ENCODE measurements at regions not wholly inside any gene's neighbourhood (a gene's known extent, or its start where the extent isn't known, plus 50 kb on each side); places are given as distances from the start of the nearest gene placed in this dataset.
A peak's percentile ranks its signal among the peaks of the same experiment; 100 is the strongest.
"Not testable (repeated sequence)": the region's sequence is repeated elsewhere in the genome, so short reads cannot be mapped to it uniquely, and the experiment has no call there.

DNA sequence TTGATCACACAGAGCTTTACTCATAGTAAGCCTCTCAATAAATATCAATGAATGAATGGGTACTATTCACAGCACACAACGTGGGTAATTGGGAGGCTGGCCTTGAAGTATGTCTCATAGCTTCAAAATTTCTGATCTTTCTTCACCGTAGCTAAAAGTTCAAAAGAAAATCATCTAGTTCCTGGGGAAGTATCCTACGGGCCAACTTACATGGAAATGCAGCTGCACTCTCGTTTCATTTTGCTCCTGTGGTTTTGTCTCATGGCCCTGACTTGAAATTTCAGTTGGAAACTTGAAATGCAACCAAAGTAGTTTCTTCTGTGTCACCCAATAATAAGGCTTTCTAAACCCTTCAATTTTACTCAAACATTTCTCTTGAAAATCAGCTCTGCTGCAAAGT lies 76.1 kb upstream of the CNIH3 start:
- DNase-seq: no peak

DNA sequence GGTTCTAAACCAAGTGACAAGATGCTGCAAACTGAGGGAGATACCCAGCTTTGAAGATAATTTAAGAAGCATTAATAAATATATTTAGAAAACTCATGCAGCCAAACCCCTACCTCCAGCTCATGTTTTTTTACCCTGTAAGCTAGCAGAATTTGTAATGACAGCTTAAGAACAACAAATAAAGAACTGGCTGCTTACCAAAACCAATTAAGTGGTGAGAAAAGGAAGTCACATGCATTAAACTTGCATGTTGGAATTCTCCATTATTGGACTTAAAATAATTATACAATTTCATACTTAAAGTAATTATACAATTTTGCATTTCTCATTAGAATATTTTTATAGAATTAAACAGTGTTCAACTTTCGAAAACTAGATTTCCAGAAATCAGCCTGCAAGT lies 75.6 kb upstream of the CNIH3 start:
- no peak for DNase-seq

DNA sequence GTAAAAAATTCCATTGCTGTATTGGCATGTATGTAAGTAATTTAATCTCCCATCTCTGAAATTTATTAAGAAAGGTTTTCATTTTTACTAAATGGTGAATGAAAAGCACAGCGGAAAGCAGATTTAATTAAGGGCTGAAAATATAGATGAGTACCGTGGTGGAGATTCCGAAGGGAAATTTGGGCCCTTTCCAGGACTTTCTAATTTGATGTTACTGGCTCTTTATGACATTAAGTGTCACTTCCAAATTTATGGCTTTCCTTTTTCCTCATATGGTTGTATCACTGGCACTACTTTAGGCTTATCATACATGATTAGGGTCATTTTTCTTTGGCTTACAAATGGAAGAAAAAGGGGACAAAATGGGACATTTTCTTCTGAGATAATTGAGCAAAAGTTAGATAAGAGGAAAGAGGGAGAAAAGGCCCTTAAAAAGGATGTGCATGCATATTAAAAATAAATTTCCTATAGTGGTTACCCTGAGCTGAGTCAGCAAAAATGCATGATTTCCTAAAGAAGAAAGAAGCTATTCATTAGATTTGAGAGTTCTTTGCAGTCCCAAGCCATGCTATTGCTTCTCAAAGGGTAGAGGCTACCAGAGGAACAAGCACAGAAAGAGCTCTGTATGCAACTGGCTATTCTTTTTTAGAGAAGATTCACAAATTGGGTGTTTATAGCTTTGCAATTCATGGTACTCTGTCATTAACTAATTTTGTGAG lies 74.9 kb upstream of the CNIH3 start:
- no peak for DNase-seq

DNA sequence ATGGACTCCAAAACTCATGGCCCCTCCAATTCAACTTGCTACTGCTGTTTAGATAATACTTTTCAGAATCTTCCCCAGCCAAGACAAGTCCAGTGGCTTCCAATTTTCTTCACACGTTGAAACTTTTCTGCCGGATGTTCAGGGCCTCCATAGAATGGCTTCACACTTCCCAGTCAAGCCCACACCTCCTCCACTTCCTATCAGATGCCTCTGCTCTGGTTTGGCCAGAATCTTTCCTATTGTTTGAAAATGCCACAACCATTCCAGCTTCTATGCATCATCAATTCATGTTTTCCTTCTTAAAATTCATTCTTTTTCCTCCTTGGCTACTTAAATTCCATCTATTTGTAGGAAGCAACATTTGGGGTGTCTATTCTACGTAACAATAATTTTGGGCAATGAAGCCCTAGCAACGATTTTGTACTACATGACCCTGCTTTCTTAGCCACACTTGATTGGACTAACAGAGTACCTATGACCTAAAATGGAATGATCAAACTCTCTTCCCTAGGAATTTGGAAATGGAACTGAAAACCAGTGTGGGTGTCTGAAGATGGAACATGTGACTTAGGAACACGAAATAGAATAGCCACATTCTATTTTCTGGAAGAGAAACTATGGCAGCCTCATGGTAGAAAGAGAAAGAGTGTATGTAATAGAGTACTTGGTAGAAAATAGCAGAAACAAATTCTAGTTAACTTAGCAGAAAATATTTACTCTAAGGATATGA lies 74.1 kb upstream of the CNIH3 start:
- no peak for DNase-seq

DNA sequence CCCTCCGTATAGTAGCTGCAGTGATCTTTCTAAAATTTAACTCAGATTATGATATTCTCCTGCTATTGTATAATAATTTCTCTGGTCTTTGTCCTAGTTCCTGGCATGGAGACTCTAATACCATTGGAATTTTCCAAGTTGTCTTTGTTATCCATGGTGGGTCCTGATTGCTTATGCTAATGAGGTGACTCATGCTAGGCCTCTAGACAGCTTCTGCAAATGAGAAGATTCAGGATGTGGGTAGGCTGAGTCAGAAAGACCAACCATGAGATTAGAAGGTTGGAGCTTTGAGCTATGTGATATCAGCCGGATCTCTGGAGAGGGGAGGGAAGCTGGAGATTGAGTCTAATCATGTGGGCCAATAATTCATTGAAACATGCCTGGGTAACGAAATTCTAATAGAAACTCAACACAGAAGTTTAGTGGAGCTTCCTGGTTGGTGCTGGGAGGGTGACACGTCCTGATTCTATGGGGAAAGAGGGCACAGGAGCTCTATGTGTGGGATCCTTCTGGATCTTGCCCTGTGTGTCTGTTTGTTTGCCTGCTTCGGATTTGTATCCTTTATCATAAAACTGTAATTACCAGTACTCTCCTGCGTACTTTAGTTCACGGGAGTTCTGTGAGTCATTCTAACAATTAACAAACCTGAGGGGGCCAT lies 73.2 kb upstream of the CNIH3 start:
- DNase-seq: no peak

DNA sequence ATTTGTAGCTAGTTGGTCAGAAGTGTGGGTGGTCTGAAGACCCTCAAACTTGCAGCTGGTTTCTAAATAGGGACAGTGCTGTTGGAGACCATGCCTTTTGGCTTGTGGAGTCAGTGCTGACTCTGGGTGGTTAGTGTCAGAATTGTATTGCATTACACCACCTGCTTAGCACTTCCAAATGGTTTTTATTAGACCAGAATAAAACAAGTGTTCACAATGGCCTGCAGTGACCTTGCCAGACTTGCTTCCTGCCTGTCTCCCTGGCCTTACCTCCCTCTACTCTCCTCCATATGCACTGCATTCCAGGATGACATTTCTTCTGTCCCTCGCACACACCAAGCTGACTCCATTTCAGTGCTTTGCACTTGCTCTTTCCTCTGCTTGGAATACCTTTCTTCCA lies 72.7 kb upstream of the CNIH3 start:
- DNase-seq: no peak

DNA sequence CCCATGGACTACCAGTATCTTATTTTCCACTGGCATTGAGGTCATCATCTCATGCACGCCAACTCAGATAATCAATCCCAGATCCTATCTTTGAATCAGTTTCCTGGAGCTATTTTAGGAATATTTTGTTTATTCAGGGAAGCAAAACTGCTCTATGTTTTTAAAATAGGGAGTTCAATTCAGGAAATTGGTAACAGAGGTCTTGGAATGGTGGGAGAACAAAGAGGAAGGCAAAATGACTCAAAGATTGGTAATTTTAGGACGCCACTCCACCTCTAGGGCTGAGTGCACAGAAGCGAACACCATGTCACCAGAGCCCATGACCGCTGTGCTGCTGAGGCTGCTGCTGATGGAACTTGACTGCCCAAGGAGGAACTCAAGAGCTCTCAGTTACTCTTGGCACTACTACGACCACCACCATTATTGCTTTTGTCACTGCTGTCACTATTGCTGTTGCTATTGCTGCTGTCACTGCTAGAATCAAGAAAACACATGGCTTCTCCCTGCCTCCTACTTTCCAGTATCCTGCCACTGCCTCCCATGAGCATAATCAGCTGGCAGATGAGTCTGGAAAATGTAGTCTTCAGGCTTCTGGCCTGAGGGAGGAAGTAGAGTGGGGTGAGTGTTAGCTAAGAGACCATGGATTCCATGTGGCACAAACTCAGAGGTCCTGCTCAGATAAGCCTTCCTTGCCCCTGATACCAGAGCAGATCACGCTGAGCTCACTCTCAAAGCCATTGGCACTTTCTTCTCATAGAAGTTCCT lies 71.6 kb upstream of the CNIH3 start:
- no peak for DNase-seq

DNA sequence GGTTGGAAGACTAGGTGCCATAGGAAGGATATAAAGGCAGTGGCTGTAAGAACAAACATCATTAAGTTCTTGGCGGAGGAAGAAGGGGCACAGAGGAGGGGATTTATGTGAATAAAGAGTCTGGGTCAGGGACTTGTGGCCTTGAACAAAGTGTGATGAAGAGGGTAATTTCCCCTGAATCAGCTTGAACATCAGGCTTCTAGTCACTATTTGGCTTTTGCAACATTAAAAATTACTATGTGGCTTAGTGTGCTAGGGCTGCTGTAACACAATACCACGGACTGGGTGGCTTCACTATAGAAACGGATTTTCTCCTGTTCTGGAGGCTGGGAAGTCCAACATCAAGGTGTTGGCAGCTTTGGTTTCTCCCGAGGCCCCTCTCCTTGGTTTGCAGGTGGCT lies 70.5 kb upstream of the CNIH3 start:
- DNase-seq: no peak

DNA sequence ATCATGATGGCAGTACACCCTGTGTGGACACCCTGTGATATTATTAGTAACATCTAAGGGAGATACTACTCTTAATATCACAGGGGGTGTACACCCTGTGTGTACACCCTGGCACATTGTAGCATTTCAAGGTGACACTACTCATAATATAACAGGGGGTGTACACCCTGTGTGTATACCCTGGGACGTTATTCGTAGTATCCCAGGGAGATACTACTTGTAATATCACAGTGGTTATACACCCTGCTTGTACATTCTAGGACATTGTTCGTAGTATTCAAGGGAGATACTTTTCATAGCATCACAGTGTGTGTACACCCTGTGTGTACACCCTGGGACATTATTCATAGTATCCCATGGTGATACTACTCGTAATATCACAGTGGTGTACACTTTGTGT lies 67.4 kb upstream of the CNIH3 start:
- no peak for DNase-seq

DNA sequence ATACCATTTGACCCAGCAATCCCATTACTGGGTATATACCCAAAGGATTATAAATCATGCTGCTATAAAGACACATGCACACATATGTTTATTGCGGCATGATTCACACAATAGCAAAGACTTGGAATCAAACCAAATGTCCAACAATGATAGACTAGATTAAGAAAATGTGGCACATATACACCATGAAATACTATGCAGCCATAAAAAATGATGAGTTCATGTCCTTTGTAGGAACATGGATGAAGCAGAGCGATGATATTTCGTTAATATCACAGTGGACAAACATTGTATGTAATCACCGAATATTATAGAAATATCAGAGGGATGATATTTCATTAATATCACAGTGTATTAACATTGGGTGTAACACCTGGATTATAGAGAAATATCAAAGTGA lies 64.9 kb upstream of the CNIH3 start:
- DNase-seq: not testable (repeated sequence)

DNA sequence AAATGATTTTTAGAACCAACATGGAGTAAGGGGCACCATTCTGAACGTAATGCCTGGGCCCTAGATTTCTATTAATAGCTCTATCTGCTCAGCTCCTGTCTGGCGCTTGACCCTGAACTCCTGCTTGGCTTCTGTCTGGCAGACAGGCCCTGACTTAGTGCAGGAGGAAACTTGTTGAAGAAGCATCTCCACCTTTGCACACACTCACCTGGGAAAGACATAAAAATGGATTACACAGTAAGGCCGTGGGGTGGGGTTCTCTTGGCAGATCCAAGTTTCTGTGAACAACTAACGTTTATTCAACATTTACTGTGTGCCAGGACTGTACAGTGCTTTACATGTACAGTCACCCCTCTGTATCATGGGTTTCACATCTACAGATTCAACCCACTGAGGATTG lies 62.1 kb upstream of the CNIH3 start:
- DNase-seq: no peak

DNA sequence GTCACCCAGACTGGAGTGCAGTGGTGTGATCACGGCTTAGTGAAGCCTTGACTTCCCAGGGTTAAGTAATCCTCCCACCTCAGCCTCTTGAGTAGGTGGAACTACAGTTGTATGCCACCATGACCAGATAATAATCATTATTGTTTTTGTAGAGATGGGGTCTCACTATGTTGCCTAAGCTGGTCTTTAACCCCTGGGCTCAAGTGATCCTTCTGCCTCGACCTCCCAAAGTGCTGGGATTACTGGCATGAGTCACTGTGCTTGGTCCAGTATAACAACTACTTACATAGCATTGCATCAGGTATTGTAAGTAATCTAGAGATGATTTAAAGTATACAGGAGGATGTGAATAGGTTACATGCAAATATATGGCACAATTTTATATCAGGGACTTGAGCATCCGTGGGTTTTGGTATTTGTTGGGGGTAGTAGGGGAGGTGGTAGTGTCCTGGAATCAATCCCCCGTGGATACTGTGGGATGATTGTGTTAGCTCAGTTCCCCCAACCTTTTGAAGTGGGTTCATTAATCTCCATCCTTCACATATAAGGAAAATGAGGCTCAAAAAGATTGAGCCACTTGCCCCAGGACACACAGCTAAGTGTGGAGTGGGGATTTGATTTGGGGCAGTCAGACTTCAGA lies 61.4 kb upstream of the CNIH3 start:
- no peak for DNase-seq

DNA sequence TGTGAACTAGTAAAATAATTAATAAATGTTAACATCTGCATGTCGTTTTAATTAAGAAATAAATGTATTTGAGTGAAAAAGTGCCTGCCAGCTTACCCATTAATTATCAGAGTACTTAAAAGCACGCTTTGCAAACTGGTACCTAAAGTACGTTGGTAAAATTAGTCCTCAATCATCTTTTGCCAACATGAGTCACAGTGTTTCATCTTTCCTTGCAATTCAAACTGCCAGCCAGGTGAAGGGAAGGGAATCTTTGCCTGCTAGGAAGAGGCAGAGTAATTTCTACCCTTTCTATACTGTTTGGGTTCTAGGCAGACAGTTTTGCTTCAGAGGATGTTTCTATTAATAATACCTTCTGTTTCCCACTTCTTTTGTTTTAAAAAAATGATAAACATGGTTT lies 57.2 kb upstream of the CNIH3 start:
- no peak for DNase-seq

DNA sequence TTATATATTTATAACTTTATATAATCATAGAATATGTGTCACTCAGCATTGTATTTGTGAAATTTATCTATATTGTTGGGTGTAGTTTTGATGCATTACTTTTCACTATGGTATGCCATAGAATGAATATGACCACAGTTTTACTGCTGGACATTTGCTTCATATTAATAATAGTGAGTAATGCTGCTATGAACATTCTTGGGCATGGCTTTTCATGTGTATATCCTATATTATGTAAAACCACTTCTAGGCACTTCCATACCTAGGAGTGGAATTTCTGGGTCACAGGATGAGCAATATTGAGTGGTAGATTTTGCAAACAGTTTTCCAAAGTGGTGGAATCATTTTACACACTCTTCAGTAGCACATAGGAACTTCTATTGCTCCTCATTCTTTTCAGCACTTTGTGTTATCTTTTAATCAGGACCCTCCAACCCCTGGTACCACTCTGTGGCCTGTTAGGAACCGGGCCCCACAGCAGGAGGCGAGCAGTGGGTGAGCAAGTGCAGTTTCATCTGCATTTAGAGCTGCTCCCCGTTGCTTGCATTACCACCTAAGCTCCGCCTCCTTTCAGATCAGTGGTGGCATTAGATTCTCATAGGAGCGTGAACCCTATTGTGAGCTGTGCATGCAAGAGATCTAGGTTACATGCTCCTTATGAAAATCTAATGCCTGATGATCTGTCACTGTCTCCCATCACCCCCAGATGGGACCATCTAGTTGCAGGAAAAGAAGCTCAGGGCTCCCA lies 56.0 kb upstream of the CNIH3 start:
- no peak for DNase-seq

DNA sequence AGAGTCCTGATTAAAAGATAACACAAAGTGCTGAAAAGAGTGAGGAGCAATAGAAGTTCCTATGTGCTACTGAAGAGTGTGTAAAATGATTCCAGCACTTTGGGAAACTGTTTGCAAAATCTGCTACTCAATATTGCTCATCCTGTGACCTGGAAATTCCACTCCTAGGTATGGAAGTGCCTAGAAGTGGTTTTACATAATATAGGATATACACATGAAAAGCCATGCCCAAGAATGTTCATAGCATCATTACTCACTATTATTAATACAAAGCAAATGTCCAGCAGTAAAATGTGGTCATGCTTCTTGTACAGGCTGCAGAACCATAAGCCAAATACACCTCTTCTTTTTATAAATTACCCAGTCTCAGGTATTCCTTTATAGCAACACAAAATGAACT lies 53.2 kb upstream of the CNIH3 start:
- DNase-seq: not testable (repeated sequence)

DNA sequence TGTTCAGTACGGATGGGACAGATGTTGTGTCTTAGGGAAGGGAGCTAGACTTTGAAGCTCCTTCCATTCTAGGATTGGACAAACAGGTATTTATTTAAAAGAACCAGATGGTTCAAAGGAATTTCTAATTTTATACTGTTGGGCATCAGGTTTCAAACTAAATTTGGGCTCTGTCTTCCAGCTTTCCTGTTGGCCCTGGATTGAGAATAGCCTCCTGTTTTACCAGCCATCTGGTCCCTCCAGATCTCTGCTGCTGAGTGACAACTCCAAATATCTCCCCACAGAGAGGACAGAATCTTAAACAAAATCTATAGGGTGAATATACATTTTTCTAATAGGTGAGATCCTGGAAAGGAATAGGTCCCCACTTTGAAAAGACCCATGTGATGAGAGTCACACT lies 52.5 kb upstream of the CNIH3 start:
- DNase-seq: no peak

DNA sequence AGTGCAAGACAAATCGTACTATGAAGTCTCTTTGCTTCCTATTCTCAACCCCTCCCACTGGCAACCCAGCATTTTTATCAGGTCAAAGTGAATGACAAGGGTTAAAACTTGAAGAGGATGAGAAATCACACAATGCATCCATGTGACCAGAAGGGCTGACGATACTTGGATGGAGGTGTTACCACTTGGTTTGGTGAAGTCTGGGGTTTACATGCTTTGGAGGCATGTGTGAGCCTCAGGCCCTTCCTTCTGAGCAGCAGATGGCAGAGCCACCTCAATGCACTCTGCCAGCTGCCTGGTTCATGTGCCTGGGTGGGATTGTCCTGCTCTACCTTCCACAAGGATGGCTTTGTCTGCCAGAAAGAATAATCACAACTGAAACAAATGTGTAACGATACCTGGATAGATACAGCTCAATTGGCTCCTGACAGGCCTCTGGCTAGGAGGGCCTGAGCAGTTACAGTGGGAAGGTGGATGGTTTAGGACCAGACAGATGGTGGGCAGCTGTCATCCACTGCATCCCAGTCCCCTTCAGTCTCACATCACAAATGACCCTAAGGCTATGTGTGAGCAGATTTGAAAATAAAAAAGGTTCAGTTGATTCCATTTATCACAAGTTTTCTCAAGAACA lies 51.5 kb upstream of the CNIH3 start:
- DNase-seq: peak; percentile 4

DNA sequence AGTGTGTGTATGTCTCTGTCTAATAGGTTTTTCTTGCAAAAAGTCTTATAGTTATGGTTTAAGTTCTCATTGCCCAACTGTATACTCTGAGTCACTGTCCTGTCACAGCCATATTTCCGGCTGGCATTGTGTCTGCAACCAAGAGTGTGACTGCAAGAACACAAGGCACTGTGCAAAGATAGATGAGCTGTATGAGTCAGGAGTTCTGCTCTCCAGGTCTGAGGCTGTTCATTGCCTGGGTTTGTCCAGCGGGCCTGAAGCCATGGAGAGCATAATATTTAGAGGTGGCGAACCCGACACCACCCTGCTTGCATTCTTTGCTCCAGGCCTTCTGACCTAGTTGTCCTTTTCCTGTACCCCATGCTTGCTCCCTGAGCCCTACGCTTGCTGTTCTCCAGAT lies 50.9 kb upstream of the CNIH3 start:
- no peak for DNase-seq

DNA sequence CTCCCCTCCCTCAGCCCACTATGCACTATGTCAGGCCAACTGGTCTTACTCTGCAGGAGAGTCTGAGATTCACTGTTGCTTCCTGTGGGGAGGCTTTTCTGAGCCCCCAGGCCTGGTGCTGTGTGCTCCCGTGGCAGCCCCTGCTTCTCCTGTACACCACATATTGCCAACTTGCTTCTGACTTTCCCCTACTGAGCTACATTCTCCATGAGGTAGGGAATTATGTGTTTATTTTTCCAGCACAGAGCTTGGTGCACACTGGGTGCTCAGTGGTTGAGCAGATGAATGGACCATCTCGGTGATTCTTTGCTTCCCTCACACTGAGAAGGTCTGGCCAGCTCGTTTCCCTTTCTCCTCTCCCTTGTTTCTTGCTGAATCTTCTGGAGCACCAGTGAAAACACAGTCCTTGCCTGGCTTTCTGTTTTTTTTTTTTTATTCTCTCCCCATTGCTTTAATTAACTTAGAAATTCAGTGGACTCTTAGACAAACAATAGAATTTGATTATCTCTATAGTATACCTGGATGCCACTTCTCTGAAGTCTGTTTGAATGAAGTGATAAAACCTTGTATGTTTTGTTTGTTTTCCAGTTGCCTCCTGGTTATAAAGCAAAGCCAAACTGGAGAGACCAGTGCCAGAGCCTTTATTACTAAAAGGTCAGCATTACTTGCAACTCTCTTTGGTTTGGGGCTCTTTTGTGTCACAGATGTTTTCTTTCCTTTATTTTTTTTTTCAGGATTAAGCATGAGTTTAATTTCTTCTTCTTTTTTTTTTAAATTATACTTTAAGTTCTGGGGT lies 50.3 kb upstream of the CNIH3 start:
- no peak for DNase-seq
